ENCODE measurements at regions not wholly inside any gene's neighbourhood (a gene's known extent, or its start where the extent isn't known, plus 50 kb on each side); places are given as distances from the start of the nearest gene placed in this dataset.

GRCh38 chr13:107252428-107252827, 684.5 kb upstream of the ARGLU1 start:
- TF ChIP-seq ATF3 (IDR thresholded peaks at IDR 0.05) (no peak), CTCF (IDR thresholded peaks at IDR 0.05 in 2 of 3, conservative IDR thresholded peaks at IDR 0.05 in 1 of 3; ENCODE audit: borderline replicate concordance in 1 of 3, insufficient read depth in 1 of 3, low read depth in 2 of 3, low read length in 2 of 3) (no peak), POLR2A (IDR thresholded peaks at IDR 0.05; ENCODE audit: borderline replicate concordance, extremely low read depth, insufficient read depth, insufficient read length) (no peak), POLR2AphosphoS5 (IDR thresholded peaks at IDR 0.05; ENCODE audit: low read depth, low read length) (no peak)
